ENCODE measurements at regions not wholly inside any gene's neighbourhood (a gene's known extent, or its start where the extent isn't known, plus 50 kb on each side); places are given as distances from the start of the nearest gene placed in this dataset.

DNA sequence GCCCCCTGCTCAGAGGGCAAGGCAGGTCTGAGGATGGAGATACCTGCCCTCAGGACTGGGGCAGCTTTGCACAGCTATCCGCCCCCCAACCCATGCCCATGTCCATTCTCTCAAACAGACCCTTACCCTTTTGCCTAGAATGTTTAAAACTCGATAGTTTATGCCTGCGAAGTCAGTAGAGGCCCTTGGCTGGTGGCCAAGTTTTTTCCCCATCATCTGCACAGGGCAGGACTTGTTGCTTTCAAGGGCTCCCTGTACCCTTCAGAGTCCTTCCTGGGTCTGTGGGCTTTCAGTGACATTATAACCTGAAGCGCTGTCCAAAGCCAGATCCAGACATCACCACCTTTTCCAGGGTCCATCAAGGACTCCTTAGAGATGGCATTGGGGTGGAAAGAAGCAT, 148.7 kb upstream of the ZNF644 start:
- TF ChIP-seq, protein P1, sequence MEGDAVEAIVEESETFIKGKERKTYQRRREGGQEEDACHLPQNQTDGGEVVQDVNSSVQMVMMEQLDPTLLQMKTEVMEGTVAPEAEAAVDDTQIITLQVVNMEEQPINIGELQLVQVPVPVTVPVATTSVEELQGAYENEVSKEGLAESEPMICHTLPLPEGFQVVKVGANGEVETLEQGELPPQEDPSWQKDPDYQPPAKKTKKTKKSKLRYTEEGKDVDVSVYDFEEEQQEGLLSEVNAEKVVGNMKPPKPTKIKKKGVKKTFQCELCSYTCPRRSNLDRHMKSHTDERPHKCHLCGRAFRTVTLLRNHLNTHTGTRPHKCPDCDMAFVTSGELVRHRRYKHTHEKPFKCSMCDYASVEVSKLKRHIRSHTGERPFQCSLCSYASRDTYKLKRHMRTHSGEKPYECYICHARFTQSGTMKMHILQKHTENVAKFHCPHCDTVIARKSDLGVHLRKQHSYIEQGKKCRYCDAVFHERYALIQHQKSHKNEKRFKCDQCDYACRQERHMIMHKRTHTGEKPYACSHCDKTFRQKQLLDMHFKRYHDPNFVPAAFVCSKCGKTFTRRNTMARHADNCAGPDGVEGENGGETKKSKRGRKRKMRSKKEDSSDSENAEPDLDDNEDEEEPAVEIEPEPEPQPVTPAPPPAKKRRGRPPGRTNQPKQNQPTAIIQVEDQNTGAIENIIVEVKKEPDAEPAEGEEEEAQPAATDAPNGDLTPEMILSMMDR (conservative IDR thresholded peaks at IDR 0.05 in 1 of 2, IDR thresholded peaks at IDR 0.05 in 1 of 2; ENCODE audit: low read depth in 1 of 2, low read length in 2 of 2) = no peak
- no peak for TF ChIP-seq EZH2 (IDR thresholded peaks at IDR 0.05; ENCODE audit: low read length, missing control alignments)

Data from fibroblast of lung (primary cell).